Esophagus squamous epithelium (tissue), 5 donors: ENCODE measurements at regions not wholly inside any gene's neighbourhood (a gene's known extent, or its start where the extent isn't known, plus 50 kb on each side); places are given as distances from the start of the nearest gene placed in this dataset.

Experiments used
- DNase-seq: peaks from one replicate; lab custom pipeline; 2025; lab: John Stamatoyannopoulos, UW
- H3K27ac ChIP-seq, 4 donors: fragments of 200-600 bp; sonication (generic); one replicate each; pipeline ENCODE4 v1.5.1; 2016 to 2019; ENCODE audit warnings: mild to moderate bottlenecking in 1 of 4
- H3K27me3 ChIP-seq, 4 donors: fragments of 200-600 bp; sonication (generic); 1 replicate in 3 of 4; 2 replicates in 1 of 4; pipeline versions ENCODE4 v1.5.1 to v1.6.0; 2017 to 2021; ENCODE audit warnings: antibody characterized with exemption in 1 of 4
- H3K36me3 ChIP-seq, 3 donors: fragments of 200-600 bp; sonication (generic); one replicate each; pipeline ENCODE4 v1.5.1; 2016 to 2019
- H3K4me1 ChIP-seq, 3 donors: fragments of 200-600 bp; sonication (generic); one replicate each; pipeline ENCODE4 v1.5.1; 2017 to 2019
- H3K4me3 ChIP-seq, 4 donors: fragments of 200-600 bp; sonication (generic); 1 replicate in 3 of 4; 2 replicates in 1 of 4; pipeline ENCODE4 v1.5.1; 2016 to 2019; ENCODE audit warnings: mild to moderate bottlenecking in 2 of 4, moderate library complexity in 1 of 4
- H3K9me3 ChIP-seq, 3 donors: fragments of 200-600 bp; sonication (generic); one replicate each; pipeline ENCODE4 v1.5.1; 2016 to 2019
- CTCF ChIP-seq, 6 experiments: fragments of 450-650 bp in 4 of 6; fragments of 200-600 bp in 2 of 6; sonication (generic) in 2 of 6; IDR thresholded peaks; one replicate each; pipeline ENCODE4 v1.5.1; 2016 to 2019; ENCODE audit warnings: antibody characterized with exemption in 6 of 6, mild to moderate bottlenecking in 4 of 6, moderate library complexity in 4 of 6
- POLR2A ChIP-seq, 4 donors: fragments of 450-650 bp; IDR thresholded peaks; one replicate each; pipeline ENCODE4 v1.6.1; 2017; ENCODE audit warnings: antibody characterized with exemption in 4 of 4, mild to moderate bottlenecking in 4 of 4, moderate library complexity in 3 of 4
- WGBS, 2 donors: methylation state at CpG; one replicate each; pipeline ENCODE4 v1.1.5; 2018; 5-methylcytosine and 5-hydroxymethylcytosine counted together
- intact Hi-C: fragments of 100-400 bp; cut with DNase I; formaldehyde crosslinking; loops from one replicate; pipeline ENCODE4 v1.15.0; 2022
- donor health status: DM: yes; HTN: yes; CAD: no.

GRCh38 chr4:13219971-13220370 lies 264.2 kb downstream of the RAB28 start:
- intact Hi-C loops, result no loop called here
- no peaks in the 10 kb centered on the region for H3K36me3 ChIP-seq
- no peak overlapping the region for H3K4me3 ChIP-seq
- no peaks in the 10 kb centered on the region for H3K9me3 ChIP-seq
- no peak overlapping the region for H3K27ac ChIP-seq
- no peak for DNase-seq
- H3K4me1 ChIP-seq, result no peaks in the 10 kb centered on the region
- no peak for TF ChIP-seq CTCF (IDR thresholded peaks at IDR 0.05)
- no peak for TF ChIP-seq POLR2A (IDR thresholded peaks at IDR 0.05)
- no peaks in the 10 kb centered on the region for H3K27me3 ChIP-seq
- 69 to 87% methylated on average over 4 of the region's 4 CpGs for WGBS, 2 donors

GRCh38 chr4:13218326-13218958 lies 265.7 kb downstream of the RAB28 start:
- TF ChIP-seq POLR2A (IDR thresholded peaks at IDR 0.05) (no peak), CTCF (IDR thresholded peaks at IDR 0.05) (no peak)
- no peak for DNase-seq
- no peak overlapping the region for H3K4me3 ChIP-seq
- H3K36me3 ChIP-seq, result no peaks in the 10 kb centered on the region
- H3K27ac ChIP-seq, result no peak overlapping the region
- intact Hi-C loops, result no loop called here
- 51 to 63% methylated on average over 4 of the region's 4 CpGs for WGBS, 2 donors
- no peaks in the 10 kb centered on the region for H3K9me3 ChIP-seq
- H3K4me1 ChIP-seq, result no peaks in the 10 kb centered on the region
- no peaks in the 10 kb centered on the region for H3K27me3 ChIP-seq

GRCh38 chr4:13215560-13215959 lies 268.6 kb downstream of the RAB28 start:
- no peak overlapping the region for H3K27ac ChIP-seq
- TF ChIP-seq POLR2A (IDR thresholded peaks at IDR 0.05) (no peak), CTCF (IDR thresholded peaks at IDR 0.05) (no peak)
- WGBS, 2 donors, result 95 to 100% methylated on average over 2 to 3 of the region's 5 CpGs
- intact Hi-C loops, result no loop called here
- no peaks in the 10 kb centered on the region for H3K9me3 ChIP-seq
- H3K27me3 ChIP-seq, result no peaks in the 10 kb centered on the region
- H3K4me1 ChIP-seq, result no peaks in the 10 kb centered on the region
- no peak overlapping the region for H3K4me3 ChIP-seq
- no peaks in the 10 kb centered on the region for H3K36me3 ChIP-seq
- DNase-seq, result no peak

GRCh38 chr4:13212936-13213335 lies 271.2 kb downstream of the RAB28 start:
- H3K4me3 ChIP-seq, result no peak overlapping the region
- H3K27me3 ChIP-seq, result no peaks in the 10 kb centered on the region
- H3K27ac ChIP-seq, result no peak overlapping the region
- no peak for DNase-seq
- no peak for TF ChIP-seq CTCF (IDR thresholded peaks at IDR 0.05)
- TF ChIP-seq POLR2A (IDR thresholded peaks at IDR 0.05), result no peak
- H3K9me3 ChIP-seq, result no peaks in the 10 kb centered on the region
- 78 to 80% methylated on average over 1 of the region's 1 CpG for WGBS, 2 donors
- intact Hi-C loops, result no loop called here
- H3K36me3 ChIP-seq, result no peaks in the 10 kb centered on the region
- no peaks in the 10 kb centered on the region for H3K4me1 ChIP-seq

GRCh38 chr4:13209600-13209999 lies 274.5 kb downstream of the RAB28 start:
- TF ChIP-seq POLR2A (IDR thresholded peaks at IDR 0.05) (no peak), CTCF (IDR thresholded peaks at IDR 0.05) (no peak)
- WGBS, 2 donors, result 72 to 86% methylated on average over 4 of the region's 4 CpGs
- Histone ChIP-seq H3K27ac (no peak overlapping the region), H3K9me3 (no peaks in the 10 kb centered on the region), H3K4me3 (no peak overlapping the region), H3K36me3 (no peaks in the 10 kb centered on the region), H3K27me3 (no peaks in the 10 kb centered on the region), H3K4me1 (no peaks in the 10 kb centered on the region)
- no peak for DNase-seq
- intact Hi-C loops, result no loop called here
